ENCODE measurements at regions not wholly inside any gene's neighbourhood (a gene's known extent, or its start where the extent isn't known, plus 50 kb on each side); places are given as distances from the start of the nearest gene placed in this dataset.

- no peak overlapping the region for H3K4ac ChIP-seq (ENCODE audit: low read depth in 1 of 2, low read length in 2 of 2)
- H4K91ac ChIP-seq (ENCODE audit: low read length), result no peak overlapping the region
- no peak overlapping the region for H3K23ac ChIP-seq (ENCODE audit: low read length in 2 of 2)
- H3K79me1 ChIP-seq (replicated peaks; ENCODE audit: low read length, poor library complexity, severe bottlenecking), result no peaks in the 10 kb centered on the region
- no peak overlapping the region for H2BK12ac ChIP-seq (ENCODE audit: low read length in 2 of 2)
- H4K8ac ChIP-seq (ENCODE audit: low read length), result no peak overlapping the region
- no peaks in the 10 kb centered on the region for H3K4me1 ChIP-seq (ENCODE audit: control insufficient read depth, insufficient read depth, low read depth, low read length)
- 57% methylated on average over 2 of the region's 2 CpGs for WGBS
- no peak overlapping the region for H3K18ac ChIP-seq (ENCODE audit: low read depth in 1 of 2, low read length in 2 of 2)
- no peak overlapping the region for H2AFZ ChIP-seq (ENCODE audit: low read depth, low read length)
- H2BK120ac ChIP-seq (ENCODE audit: low read depth, low read length), result no peak overlapping the region
- no peaks in the 10 kb centered on the region for H3K9me3 ChIP-seq (ENCODE audit: control insufficient read depth, low read length)
- no peaks in the 10 kb centered on the region for H3K36me3 ChIP-seq (ENCODE audit: control insufficient read depth in 1 of 2, insufficient read depth in 2 of 2, low read depth in 1 of 2, low read length in 2 of 2)
- no peak overlapping the region for H3K4me3 ChIP-seq (ENCODE audit: insufficient read depth in 1 of 2, low read depth in 1 of 2, low read length in 2 of 2)
- no peak overlapping the region for H3K9ac ChIP-seq (ENCODE audit: low read length)
- no peak overlapping the region for H3K14ac ChIP-seq (ENCODE audit: low read length in 2 of 2)
- H3K4me2 ChIP-seq (ENCODE audit: low read length, poor library complexity, severe bottlenecking), result no peak overlapping the region
- no peak overlapping the region for H2AK5ac ChIP-seq (ENCODE audit: low read length, severe bottlenecking)
- H3K27me3 ChIP-seq (ENCODE audit: control insufficient read depth in 1 of 2, insufficient read depth in 1 of 2, low read length in 2 of 2), result no peaks in the 10 kb centered on the region
- no peak overlapping the region for H3K27ac ChIP-seq (ENCODE audit: low read length, poor library complexity, severe bottlenecking)
- no peak overlapping the region for H2BK5ac ChIP-seq (ENCODE audit: low read depth, low read length, poor library complexity, severe bottlenecking)
- no peak for DNase-seq
- H2BK15ac ChIP-seq (ENCODE audit: low read depth, poor library complexity, severe bottlenecking), result no peak overlapping the region
Measured at GRCh38 chr16:73480381-73480780, 432.5 kb upstream of the ZFHX3 start.

DNA sequence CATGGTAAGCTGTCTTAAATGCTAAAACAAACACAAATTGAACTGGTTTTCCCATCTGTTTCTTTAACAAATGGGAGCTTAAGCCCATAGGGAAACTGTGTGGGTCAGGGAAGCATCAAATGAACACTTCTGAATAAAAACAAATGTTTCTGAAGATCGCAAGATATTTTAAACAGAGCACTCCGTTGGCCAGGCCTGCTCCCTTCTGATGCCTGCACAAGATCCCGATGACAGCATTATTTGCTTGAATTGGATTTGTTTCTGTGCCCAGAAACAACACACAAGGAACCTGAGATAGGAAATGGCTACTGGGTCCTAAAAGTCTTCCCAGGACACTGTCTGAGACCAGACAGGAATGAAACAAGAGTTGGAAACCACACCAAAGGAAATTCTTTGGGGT lies 425.8 kb upstream of the ZFHX3 start:
- Histone ChIP-seq H3K23ac (ENCODE audit: low read length in 2 of 2) (no peak overlapping the region), H2AK5ac (ENCODE audit: low read length, severe bottlenecking) (no peak overlapping the region), H4K91ac (ENCODE audit: low read length) (no peak overlapping the region), H3K27me3 (ENCODE audit: control insufficient read depth in 1 of 2, insufficient read depth in 1 of 2, low read length in 2 of 2) (no peaks in the 10 kb centered on the region), H3K79me1 (replicated peaks; ENCODE audit: low read length, poor library complexity, severe bottlenecking) (no peaks in the 10 kb centered on the region), H3K4me2 (ENCODE audit: low read length, poor library complexity, severe bottlenecking) (no peak overlapping the region), H3K4ac (ENCODE audit: low read depth in 1 of 2, low read length in 2 of 2) (no peak overlapping the region), H2BK15ac (ENCODE audit: low read depth, poor library complexity, severe bottlenecking) (no peak overlapping the region), H3K18ac (ENCODE audit: low read depth in 1 of 2, low read length in 2 of 2) (no peak overlapping the region), H3K36me3 (ENCODE audit: control insufficient read depth in 1 of 2, insufficient read depth in 2 of 2, low read depth in 1 of 2, low read length in 2 of 2) (no peaks in the 10 kb centered on the region), H2BK12ac (ENCODE audit: low read length in 2 of 2) (no peak overlapping the region), H3K9ac (ENCODE audit: low read length) (no peak overlapping the region), H4K8ac (ENCODE audit: low read length) (no peak overlapping the region), H3K4me3 (ENCODE audit: insufficient read depth in 1 of 2, low read depth in 1 of 2, low read length in 2 of 2) (no peak overlapping the region), H3K9me3 (ENCODE audit: control insufficient read depth, low read length) (peaks cover 8% of the 10 kb centered on the region), H2AFZ (ENCODE audit: low read depth, low read length) (no peak overlapping the region), H3K14ac (ENCODE audit: low read length in 2 of 2) (no peak overlapping the region), H3K27ac (ENCODE audit: low read length, poor library complexity, severe bottlenecking) (no peak overlapping the region), H2BK5ac (ENCODE audit: low read depth, low read length, poor library complexity, severe bottlenecking) (no peak overlapping the region), H2BK120ac (ENCODE audit: low read depth, low read length) (no peak overlapping the region), H3K4me1 (ENCODE audit: control insufficient read depth, insufficient read depth, low read depth, low read length) (no peaks in the 10 kb centered on the region)
- DNase-seq, result no peak
- WGBS, result 27% methylated on average over 3 of the region's 3 CpGs

DNA sequence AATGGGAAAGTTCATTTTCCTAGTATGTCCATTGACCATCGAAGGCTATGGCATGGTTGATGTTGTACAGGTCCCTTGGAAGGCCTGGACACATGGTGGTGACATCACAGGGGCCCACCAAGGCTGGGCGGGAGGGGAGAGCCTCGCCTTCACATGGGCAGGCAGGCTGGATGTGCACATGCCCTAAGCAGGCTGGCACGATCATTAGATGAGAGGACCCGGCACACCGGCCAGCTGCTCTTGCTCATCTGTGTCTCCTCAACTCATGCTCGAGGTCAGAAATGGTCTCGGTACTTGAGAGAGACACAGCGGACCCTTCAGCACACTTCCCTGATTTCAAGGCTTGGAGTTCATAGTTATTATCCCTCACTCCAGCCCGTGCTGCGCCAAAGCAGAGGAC lies 416.9 kb upstream of the ZFHX3 start:
- H3K4ac ChIP-seq (ENCODE audit: low read depth in 1 of 2, low read length in 2 of 2), result no peak overlapping the region
- H2BK12ac ChIP-seq (ENCODE audit: low read length in 2 of 2), result no peak overlapping the region
- no peak overlapping the region for H3K27ac ChIP-seq (ENCODE audit: low read length, poor library complexity, severe bottlenecking)
- peaks cover 13% of the 10 kb centered on the region for H3K9me3 ChIP-seq (ENCODE audit: control insufficient read depth, low read length)
- no peak overlapping the region for H3K4me2 ChIP-seq (ENCODE audit: low read length, poor library complexity, severe bottlenecking)
- 80% methylated on average over 11 of the region's 11 CpGs for WGBS
- H4K8ac ChIP-seq (ENCODE audit: low read length), result no peak overlapping the region
- no peak overlapping the region for H3K4me3 ChIP-seq (ENCODE audit: insufficient read depth in 1 of 2, low read depth in 1 of 2, low read length in 2 of 2)
- H3K9ac ChIP-seq (ENCODE audit: low read length), result no peak overlapping the region
- no peaks in the 10 kb centered on the region for H3K27me3 ChIP-seq (ENCODE audit: control insufficient read depth in 1 of 2, insufficient read depth in 1 of 2, low read length in 2 of 2)
- H3K36me3 ChIP-seq (ENCODE audit: control insufficient read depth in 1 of 2, insufficient read depth in 2 of 2, low read depth in 1 of 2, low read length in 2 of 2), result no peaks in the 10 kb centered on the region
- no peak overlapping the region for H4K91ac ChIP-seq (ENCODE audit: low read length)
- no peak overlapping the region for H2AK5ac ChIP-seq (ENCODE audit: low read length, severe bottlenecking)
- no peak overlapping the region for H2BK5ac ChIP-seq (ENCODE audit: low read depth, low read length, poor library complexity, severe bottlenecking)
- H2BK15ac ChIP-seq (ENCODE audit: low read depth, poor library complexity, severe bottlenecking), result no peak overlapping the region
- no peaks in the 10 kb centered on the region for H3K4me1 ChIP-seq (ENCODE audit: control insufficient read depth, insufficient read depth, low read depth, low read length)
- H3K14ac ChIP-seq (ENCODE audit: low read length in 2 of 2), result no peak overlapping the region
- H3K18ac ChIP-seq (ENCODE audit: low read depth in 1 of 2, low read length in 2 of 2), result no peak overlapping the region
- H2BK120ac ChIP-seq (ENCODE audit: low read depth, low read length), result no peak overlapping the region
- H3K79me1 ChIP-seq (replicated peaks; ENCODE audit: low read length, poor library complexity, severe bottlenecking), result no peaks in the 10 kb centered on the region
- no peak overlapping the region for H2AFZ ChIP-seq (ENCODE audit: low read depth, low read length)
- DNase-seq, result no peak
- no peak overlapping the region for H3K23ac ChIP-seq (ENCODE audit: low read length in 2 of 2)

- H3K9ac ChIP-seq (ENCODE audit: low read length), result no peak overlapping the region
- H3K79me1 ChIP-seq (replicated peaks; ENCODE audit: low read length, poor library complexity, severe bottlenecking), result no peaks in the 10 kb centered on the region
- H2BK12ac ChIP-seq (ENCODE audit: low read length in 2 of 2), result no peak overlapping the region
- 77% methylated on average over 4 of the region's 5 CpGs for WGBS
- H3K14ac ChIP-seq (ENCODE audit: low read length in 2 of 2), result no peak overlapping the region
- H3K23ac ChIP-seq (ENCODE audit: low read length in 2 of 2), result no peak overlapping the region
- H4K91ac ChIP-seq (ENCODE audit: low read length), result no peak overlapping the region
- no peak overlapping the region for H2AK5ac ChIP-seq (ENCODE audit: low read length, severe bottlenecking)
- H3K9me3 ChIP-seq (ENCODE audit: control insufficient read depth, low read length), result peaks cover 4% of the 10 kb centered on the region
- no peak overlapping the region for H2BK5ac ChIP-seq (ENCODE audit: low read depth, low read length, poor library complexity, severe bottlenecking)
- H3K4me1 ChIP-seq (ENCODE audit: control insufficient read depth, insufficient read depth, low read depth, low read length), result no peaks in the 10 kb centered on the region
- no peak overlapping the region for H3K4ac ChIP-seq (ENCODE audit: low read depth in 1 of 2, low read length in 2 of 2)
- no peak overlapping the region for H3K4me2 ChIP-seq (ENCODE audit: low read length, poor library complexity, severe bottlenecking)
- H3K36me3 ChIP-seq (ENCODE audit: control insufficient read depth in 1 of 2, insufficient read depth in 2 of 2, low read depth in 1 of 2, low read length in 2 of 2), result no peaks in the 10 kb centered on the region
- no peaks in the 10 kb centered on the region for H3K27me3 ChIP-seq (ENCODE audit: control insufficient read depth in 1 of 2, insufficient read depth in 1 of 2, low read length in 2 of 2)
- H2BK120ac ChIP-seq (ENCODE audit: low read depth, low read length), result no peak overlapping the region
- no peak overlapping the region for H4K8ac ChIP-seq (ENCODE audit: low read length)
- no peak overlapping the region for H3K18ac ChIP-seq (ENCODE audit: low read depth in 1 of 2, low read length in 2 of 2)
- H3K27ac ChIP-seq (ENCODE audit: low read length, poor library complexity, severe bottlenecking), result no peak overlapping the region
- DNase-seq, result no peak
- no peak overlapping the region for H2AFZ ChIP-seq (ENCODE audit: low read depth, low read length)
- no peak overlapping the region for H3K4me3 ChIP-seq (ENCODE audit: insufficient read depth in 1 of 2, low read depth in 1 of 2, low read length in 2 of 2)
- no peak overlapping the region for H2BK15ac ChIP-seq (ENCODE audit: low read depth, poor library complexity, severe bottlenecking)
Measured at GRCh38 chr16:73459586-73459985, 411.7 kb upstream of the ZFHX3 start.

Data from mesenchymal stem cell (in vitro differentiated cells and primary cell).